ENCODE measurements at regions not wholly inside any gene's neighbourhood (a gene's known extent, or its start where the extent isn't known, plus 50 kb on each side); places are given as distances from the start of the nearest gene placed in this dataset.

GRCh38 chr13:30107121-30107520 is 200.2 kb downstream of the KATNAL1 start:
- TF ChIP-seq CTCF (IDR thresholded peaks at IDR 0.05) (no peak), POLR2A (IDR thresholded peaks at IDR 0.05) (no peak)
